Activated CD4-positive, alpha-beta T cell treated with anti-CD3 and anti-CD28 coated beads, Interleukin-2, amount 10 ng/mL, durations not matched to agents 24 days and 14 days (primary cell): ENCODE measurements at regions not wholly inside any gene's neighbourhood (a gene's known extent, or its start where the extent isn't known, plus 50 kb on each side); places are given as distances from the start of the nearest gene placed in this dataset.
"Not testable (repeated sequence)": the region's sequence is repeated elsewhere in the genome, so short reads cannot be mapped to it uniquely, and the experiment has no call there.

Experiments used
- DNase-seq: peaks from one replicate; pipeline ENCODE4 v3.0.0; 2022
- H3K27ac Mint-ChIP-seq: one replicate; pipeline ENCODE4 v1.8.0; 2022; ENCODE audit warnings: mild to moderate bottlenecking, mixed read lengths
- H3K27me3 Mint-ChIP-seq: one replicate; pipeline ENCODE4 v1.8.0; 2022; ENCODE audit warnings: mixed read lengths
- H3K36me3 Mint-ChIP-seq: one replicate; pipeline ENCODE4 v1.8.0; 2022; ENCODE audit warnings: low read depth, mild to moderate bottlenecking, mixed read lengths
- H3K4me1 Mint-ChIP-seq: one replicate; pipeline ENCODE4 v1.8.0; 2021; ENCODE audit warnings: mixed read lengths
- H3K4me3 Mint-ChIP-seq: one replicate; pipeline ENCODE4 v1.8.0; 2022; ENCODE audit warnings: mild to moderate bottlenecking, moderate library complexity, mixed read lengths
- H3K9me3 Mint-ChIP-seq: one replicate; pipeline ENCODE4 v1.8.0; 2021; ENCODE audit warnings: mixed read lengths
- intact Hi-C: fragments of 100-400 bp; cut with micrococcal nuclease; formaldehyde crosslinking; loops from one replicate; pipeline ENCODE4 v1.15.1; 2023

GRCh38 chr9:78707080-78707479, 410.2 kb downstream of the PSAT1 start:
- intact Hi-C loops = no loop called here

GRCh38 chr9:78707481-78707991, 410.6 kb downstream of the PSAT1 start:
- intact Hi-C loops = no loop called here
- DNase-seq = no peak
- no peak overlapping the region for H3K27ac Mint-ChIP-seq

More at GRCh38 chr9:78707080-78707479, 410.2 kb downstream of the PSAT1 start:
- no peaks in the 10 kb centered on the region for H3K36me3 Mint-ChIP-seq
- no peaks in the 10 kb centered on the region for H3K27me3 Mint-ChIP-seq
- no peak overlapping the region for H3K27ac Mint-ChIP-seq
- H3K9me3 Mint-ChIP-seq = no peaks in the 10 kb centered on the region
- no peak for DNase-seq
- H3K4me1 Mint-ChIP-seq = peaks cover 2% of the 10 kb centered on the region
- H3K4me3 Mint-ChIP-seq = no peak overlapping the region

GRCh38 chr9:78712903-78713613, 416.1 kb downstream of the PSAT1 start:
- Mint-ChIP-seq H3K36me3 (no peaks in the 10 kb centered on the region), H3K27ac (no peak overlapping the region), H3K4me3 (no peak overlapping the region), H3K9me3 (no peaks in the 10 kb centered on the region), H3K27me3 (no peaks in the 10 kb centered on the region), H3K4me1 (no peaks in the 10 kb centered on the region)
- intact Hi-C loops = no loop called here
- DNase-seq = no peak

More at GRCh38 chr9:78707481-78707991, 410.6 kb downstream of the PSAT1 start:
- no peaks in the 10 kb centered on the region for H3K9me3 Mint-ChIP-seq
- no peaks in the 10 kb centered on the region for H3K36me3 Mint-ChIP-seq
- H3K4me1 Mint-ChIP-seq = peaks cover 2% of the 10 kb centered on the region
- H3K27me3 Mint-ChIP-seq = no peaks in the 10 kb centered on the region
- H3K4me3 Mint-ChIP-seq = no peak overlapping the region

DNA sequence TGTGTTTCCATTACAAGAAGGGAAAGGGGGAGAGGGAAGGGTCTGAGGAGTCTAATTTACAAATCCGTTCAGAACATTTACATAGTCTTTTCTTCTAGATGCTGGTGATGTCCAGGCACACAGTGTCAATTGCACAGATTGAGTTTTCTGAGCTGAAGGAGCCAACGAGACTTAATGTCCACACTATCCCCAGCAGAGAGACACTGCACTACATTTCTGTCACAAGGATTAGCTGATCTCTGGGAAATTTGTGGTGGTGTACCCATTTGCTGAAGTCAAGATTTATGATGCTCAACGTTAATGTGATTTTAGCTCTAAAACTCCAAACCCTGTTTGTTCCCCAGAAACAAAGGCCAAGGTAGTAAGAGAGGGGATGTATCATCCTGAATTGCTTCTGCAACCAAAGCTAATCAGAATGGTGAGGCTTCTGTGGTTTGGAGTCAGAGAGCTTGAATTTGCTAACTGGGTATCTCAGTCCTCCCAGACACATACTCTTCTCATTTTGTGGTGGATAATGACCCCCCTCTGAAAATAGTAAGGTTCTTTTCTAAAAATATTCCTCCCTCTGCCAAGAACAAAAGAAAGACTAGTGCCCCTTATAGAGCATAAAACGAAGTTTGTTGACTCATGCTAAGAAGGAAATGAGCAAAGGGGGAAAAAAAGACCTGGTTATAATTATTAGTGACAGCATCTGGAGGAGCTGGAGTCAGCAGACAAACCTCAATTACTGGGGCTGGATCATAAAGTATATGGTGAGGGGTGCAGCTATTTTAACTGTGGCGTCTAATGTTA, 416.9 kb downstream of the PSAT1 start:
- H3K27me3 Mint-ChIP-seq = no peaks in the 10 kb centered on the region
- no peaks in the 10 kb centered on the region for H3K9me3 Mint-ChIP-seq
- no peak overlapping the region for H3K27ac Mint-ChIP-seq
- no peak for DNase-seq
- no peaks in the 10 kb centered on the region for H3K4me1 Mint-ChIP-seq
- intact Hi-C loops = no loop called here
- H3K36me3 Mint-ChIP-seq = no peaks in the 10 kb centered on the region
- H3K4me3 Mint-ChIP-seq = no peak overlapping the region

- no peak for DNase-seq
- Mint-ChIP-seq H3K4me3 (no peak overlapping the region), H3K27ac (no peak overlapping the region), H3K9me3 (no peaks in the 10 kb centered on the region), H3K36me3 (no peaks in the 10 kb centered on the region), H3K4me1 (no peaks in the 10 kb centered on the region), H3K27me3 (no peaks in the 10 kb centered on the region)
- intact Hi-C loops = no loop called here
Observed at GRCh38 chr9:78714576-78714975, 417.7 kb downstream of the PSAT1 start.

- H3K9me3 Mint-ChIP-seq, H3K4me1 Mint-ChIP-seq, H3K4me3 Mint-ChIP-seq, H3K36me3 Mint-ChIP-seq, H3K27me3 Mint-ChIP-seq, intact Hi-C loops, DNase-seq, H3K27ac Mint-ChIP-seq: not testable (repeated sequence)
Observed at GRCh38 chr9:78719029-78719428, 422.1 kb downstream of the PSAT1 start.

GRCh38 chr9:78724896-78725295, 428.0 kb downstream of the PSAT1 start:
- Mint-ChIP-seq H3K36me3 (no peaks in the 10 kb centered on the region), H3K27ac (no peak overlapping the region), H3K4me3 (no peak overlapping the region), H3K9me3 (no peaks in the 10 kb centered on the region), H3K27me3 (no peaks in the 10 kb centered on the region), H3K4me1 (no peaks in the 10 kb centered on the region)
- no peak for DNase-seq
- intact Hi-C loops = no loop called here

DNA sequence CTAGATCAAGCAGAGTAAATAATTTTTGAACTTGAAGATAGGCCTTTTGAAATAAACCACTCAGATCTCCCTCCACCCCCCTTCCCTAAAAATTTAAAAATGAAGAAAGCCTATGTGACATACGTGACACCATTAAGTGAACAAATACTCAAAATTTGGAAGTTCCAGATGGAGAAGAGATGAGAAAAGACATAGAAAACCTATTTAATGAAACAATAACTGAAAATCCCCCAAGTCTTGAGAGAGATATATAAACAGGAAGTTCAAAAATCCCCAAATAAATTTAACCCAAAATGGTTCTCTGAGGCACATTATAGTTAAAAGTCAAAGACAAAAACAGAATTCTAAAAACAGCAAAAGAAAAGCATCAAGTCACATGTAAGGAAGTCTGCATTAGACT, 428.6 kb downstream of the PSAT1 start:
- no peaks in the 10 kb centered on the region for H3K27me3 Mint-ChIP-seq
- no peak overlapping the region for H3K4me3 Mint-ChIP-seq

DNA sequence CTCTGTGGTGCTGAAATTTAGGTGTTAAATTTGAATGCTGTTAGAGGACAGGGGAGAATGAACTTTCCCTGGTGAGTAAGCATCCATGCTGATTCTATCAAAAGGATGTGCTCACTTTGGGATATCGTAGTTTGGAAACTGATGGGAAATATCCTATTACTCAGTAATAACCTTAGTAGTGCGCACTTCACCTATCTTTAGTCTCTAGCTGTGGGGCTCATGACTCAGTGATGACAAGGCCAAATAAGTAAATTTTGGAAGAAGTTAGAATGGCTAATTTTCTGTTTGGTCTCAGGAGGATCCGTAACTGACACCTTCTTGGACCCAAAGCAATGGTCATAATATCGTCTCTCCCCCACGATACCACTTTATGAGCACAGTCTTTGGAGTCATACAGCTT, 448.4 kb downstream of the PSAT1 start:
- Mint-ChIP-seq H3K27ac (no peak overlapping the region), H3K36me3 (no peaks in the 10 kb centered on the region), H3K4me3 (no peak overlapping the region), H3K27me3 (no peaks in the 10 kb centered on the region), H3K9me3 (no peaks in the 10 kb centered on the region), H3K4me1 (no peaks in the 10 kb centered on the region)
- DNase-seq = no peak
- intact Hi-C loops = no loop called here

More for the DNA sequence above, 428.6 kb downstream of the PSAT1 start:
- DNase-seq = no peak
- no peaks in the 10 kb centered on the region for H3K9me3 Mint-ChIP-seq
- H3K4me1 Mint-ChIP-seq = no peaks in the 10 kb centered on the region
- H3K36me3 Mint-ChIP-seq = no peaks in the 10 kb centered on the region
- intact Hi-C loops = no loop called here
- no peak overlapping the region for H3K27ac Mint-ChIP-seq

DNA sequence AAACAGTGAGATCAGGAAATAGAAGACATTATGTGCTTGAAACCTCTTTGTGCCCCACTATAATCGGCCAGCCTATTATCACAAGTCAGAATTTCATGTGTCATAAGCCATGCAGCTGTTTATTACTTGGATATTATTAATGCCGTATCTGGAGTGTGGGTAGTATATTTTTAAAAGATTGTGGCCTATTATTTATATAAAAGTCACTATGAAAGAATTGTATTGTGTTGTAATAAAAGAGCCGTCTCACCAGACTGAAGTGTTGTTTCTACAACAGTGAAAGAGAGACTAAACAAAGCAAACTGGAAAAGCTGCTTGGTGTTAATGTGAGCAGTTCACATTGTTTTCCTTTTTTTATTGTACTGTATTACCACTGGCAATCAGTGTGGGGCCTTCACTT, 449.1 kb downstream of the PSAT1 start:
- no peaks in the 10 kb centered on the region for H3K4me1 Mint-ChIP-seq

GRCh38 chr9:78753039-78753438, 456.1 kb downstream of the PSAT1 start:
- intact Hi-C loops = no loop called here

More for the DNA sequence above, 449.1 kb downstream of the PSAT1 start:
- no peak for DNase-seq
- intact Hi-C loops = no loop called here
- H3K27ac Mint-ChIP-seq = no peak overlapping the region
- H3K9me3 Mint-ChIP-seq = no peaks in the 10 kb centered on the region
- H3K27me3 Mint-ChIP-seq = no peaks in the 10 kb centered on the region
- no peaks in the 10 kb centered on the region for H3K36me3 Mint-ChIP-seq
- no peak overlapping the region for H3K4me3 Mint-ChIP-seq

GRCh38 chr9:78756813-78757510, 460.0 kb downstream of the PSAT1 start:
- no peaks in the 10 kb centered on the region for H3K9me3 Mint-ChIP-seq
- H3K27ac Mint-ChIP-seq = no peak overlapping the region
- no peaks in the 10 kb centered on the region for H3K27me3 Mint-ChIP-seq
- no peaks in the 10 kb centered on the region for H3K36me3 Mint-ChIP-seq
- intact Hi-C loops = no loop called here
- DNase-seq = no peak
- H3K4me3 Mint-ChIP-seq = no peak overlapping the region
- no peaks in the 10 kb centered on the region for H3K4me1 Mint-ChIP-seq

More at GRCh38 chr9:78753039-78753438, 456.1 kb downstream of the PSAT1 start:
- Mint-ChIP-seq H3K27me3 (no peaks in the 10 kb centered on the region), H3K4me3 (no peak overlapping the region), H3K4me1 (no peaks in the 10 kb centered on the region), H3K9me3 (no peaks in the 10 kb centered on the region), H3K36me3 (no peaks in the 10 kb centered on the region), H3K27ac (no peak overlapping the region)
- DNase-seq = no peak

- H3K4me1 Mint-ChIP-seq = no peaks in the 10 kb centered on the region
- DNase-seq = no peak
- no peaks in the 10 kb centered on the region for H3K9me3 Mint-ChIP-seq
- H3K4me3 Mint-ChIP-seq = no peak overlapping the region
- intact Hi-C loops = no loop called here
- no peaks in the 10 kb centered on the region for H3K27me3 Mint-ChIP-seq
- no peaks in the 10 kb centered on the region for H3K36me3 Mint-ChIP-seq
- H3K27ac Mint-ChIP-seq = no peak overlapping the region
Observed at GRCh38 chr9:78763424-78763823, 466.5 kb downstream of the PSAT1 start.

- no peak for DNase-seq
- no peaks in the 10 kb centered on the region for H3K4me1 Mint-ChIP-seq
- no peaks in the 10 kb centered on the region for H3K9me3 Mint-ChIP-seq
- no peaks in the 10 kb centered on the region for H3K36me3 Mint-ChIP-seq
- no peak overlapping the region for H3K27ac Mint-ChIP-seq
- no peaks in the 10 kb centered on the region for H3K27me3 Mint-ChIP-seq
- intact Hi-C loops = no loop called here
- no peak overlapping the region for H3K4me3 Mint-ChIP-seq
Observed at GRCh38 chr9:78765861-78766260, 468.9 kb downstream of the PSAT1 start.
